OCI-LY7 (cell line): ENCODE measurements at regions not wholly inside any gene's neighbourhood (a gene's known extent, or its start where the extent isn't known, plus 50 kb on each side); places are given as distances from the start of the nearest gene placed in this dataset.

Experiments used
- BruUV-seq: library from RNA; stranded (reverse); fragments of 400-500 nt; replicated peaks from 2 replicates; lab custom pipeline; 2021; lab: Mats Ljungman, UMichigan
- CTCF ChIA-PET: fragments of 300-600 bp; sonication (Branson Sonifier 250); formaldehyde crosslinking; loops from one replicate; lab custom pipeline; 2022; ENCODE audit warnings: antibody characterized with exemption; ENCODE audit not compliant: unreplicated experiment; lab: Charles Lee
- POLR2A ChIA-PET: fragments of 300-600 bp; sonication (Branson Sonifier 250); formaldehyde crosslinking; loops from one replicate; lab custom pipeline; 2022; ENCODE audit warnings: antibody characterized with exemption; lab: Charles Lee
- DNase-seq: peaks from one replicate; pipeline ENCODE4 v3.0.0-alpha.2; 2015; ENCODE audit warnings: low spot score
- H2AFZ ChIP-seq: fragments of 200-600 bp; sonication (generic), shearing (Covaris generic); 2 replicates; pipeline ENCODE4 v1.6.1; 2014; ENCODE audit warnings: mild to moderate bottlenecking, antibody characterized with exemption, low read length, moderate library complexity
- H3K27ac ChIP-seq: fragments of 200-600 bp; sonication (generic); 2 replicates; pipeline ENCODE4 v1.5.1; 2014; ENCODE audit warnings: mixed run types, low read depth, mild to moderate bottlenecking, moderate library complexity, low read length, inconsistent platforms; ENCODE audit not compliant: poor library complexity, severe bottlenecking
- H3K36me3 ChIP-seq: fragments of 200-600 bp; sonication (generic); 2 replicates; pipeline ENCODE4 v1.6.1; 2014; ENCODE audit warnings: mild to moderate bottlenecking, antibody characterized with exemption, low read length, moderate library complexity, mixed read lengths; ENCODE audit not compliant: insufficient read depth
- H3K4me1 ChIP-seq: fragments of 200-600 bp; sonication (generic); 2 replicates; pipeline ENCODE4 v1.5.1; 2014; ENCODE audit warnings: mild to moderate bottlenecking, low read length; ENCODE audit not compliant: insufficient read depth, poor library complexity, severe bottlenecking
- H3K4me2 ChIP-seq: fragments of 200-600 bp; sonication (generic); 2 replicates; pipeline ENCODE4 v1.6.1; 2014; ENCODE audit warnings: mild to moderate bottlenecking, low read length
- H3K4me3 ChIP-seq: fragments of 200-600 bp; sonication (generic); 2 replicates; pipeline ENCODE4 v1.5.1; 2014; ENCODE audit warnings: mild to moderate bottlenecking, low read depth, low read length; ENCODE audit not compliant: poor library complexity, severe bottlenecking
- H3K79me2 ChIP-seq: fragments of 200-600 bp; sonication (generic); 2 replicates; pipeline ENCODE4 v1.6.1; 2016; ENCODE audit warnings: low read depth, mild to moderate bottlenecking, low read length, moderate library complexity, mixed read lengths; ENCODE audit not compliant: insufficient read depth
- H3K9me2 ChIP-seq: fragments of 200-600 bp; sonication (generic); 2 replicates; pipeline ENCODE4 v1.6.1; 2016; ENCODE audit warnings: mild to moderate bottlenecking, low read length, mixed read lengths; ENCODE audit not compliant: insufficient read depth
- H3K9me3 ChIP-seq: fragments of 200-600 bp; sonication (generic); 2 replicates; pipeline ENCODE4 v1.6.1; 2014; ENCODE audit warnings: mild to moderate bottlenecking, mixed run types, low read length, mixed read lengths
- H4K20me1 ChIP-seq: fragments of 200-600 bp; sonication (generic); 2 replicates; pipeline ENCODE4 v1.6.1; 2014; ENCODE audit warnings: mild to moderate bottlenecking, antibody characterized with exemption, low read length, moderate library complexity, mixed read lengths; ENCODE audit not compliant: insufficient read depth
- CTCF ChIP-seq: fragments of 200-600 bp; sonication (generic); conservative IDR thresholded peaks from 2 replicates; pipeline ENCODE4 v1.5.1; 2014; ENCODE audit warnings: mild to moderate bottlenecking, antibody characterized with exemption, low read length, moderate library complexity, mixed read lengths
- EZH2phosphoT487 ChIP-seq: fragments of 200-600 bp; sonication (generic); IDR thresholded peaks from 2 replicates; pipeline ENCODE4 v1.6.1; 2018; ENCODE audit warnings: low read depth, borderline replicate concordance, mild to moderate bottlenecking, mixed run types, antibody characterized with exemption, low read length, moderate library complexity, mixed read lengths
- intact Hi-C: fragments of 100-400 bp; cut with micrococcal nuclease; formaldehyde crosslinking; loops from one replicate; pipeline ENCODE4 v1.10.0; 2022; ENCODE audit not compliant: unreplicated experiment

GRCh38 chr6:8736156-8736895 lies 301.0 kb upstream of the SLC35B3 start:
- DNase-seq: no peak
- H3K4me3 ChIP-seq: no peak overlapping the region
- POLR2A ChIA-PET: no interaction called here
- no TSS peak for BruUV-seq
- no peak overlapping the region for H3K4me2 ChIP-seq
- no peaks in the 10 kb centered on the region for H3K9me3 ChIP-seq
- TF ChIP-seq EZH2phosphoT487 (no peak), CTCF (no peak)
- H3K9me2 ChIP-seq: no peaks in the 10 kb centered on the region
- H2AFZ ChIP-seq: no peak overlapping the region
- no peak overlapping the region for H3K27ac ChIP-seq
- intact Hi-C loops: no loop called here
- no peaks in the 10 kb centered on the region for H3K4me1 ChIP-seq
- CTCF ChIA-PET: no interaction called here
- no peaks in the 10 kb centered on the region for H3K79me2 ChIP-seq
- H3K36me3 ChIP-seq: no peaks in the 10 kb centered on the region
- H4K20me1 ChIP-seq: no peaks in the 10 kb centered on the region

GRCh38 chr6:8733879-8734278 lies 298.5 kb upstream of the SLC35B3 start:
- intact Hi-C loops: no loop called here
- H4K20me1 ChIP-seq: no peaks in the 10 kb centered on the region
- no peak overlapping the region for H2AFZ ChIP-seq
- CTCF ChIA-PET: interaction anchor here (0.6 kb wide), 1 partner anchor 10 kb away, joined by 3 read pairs; no protein-coding TSS in a partner anchor
- no peak overlapping the region for H3K4me2 ChIP-seq
- POLR2A ChIA-PET: no interaction called here
- no peaks in the 10 kb centered on the region for H3K79me2 ChIP-seq
- no peak for DNase-seq
- no peaks in the 10 kb centered on the region for H3K9me3 ChIP-seq
- BruUV-seq: no TSS peak
- no peak overlapping the region for H3K4me3 ChIP-seq
- TF ChIP-seq CTCF: no peak
- TF ChIP-seq EZH2phosphoT487: no peak
- no peaks in the 10 kb centered on the region for H3K4me1 ChIP-seq
- no peaks in the 10 kb centered on the region for H3K36me3 ChIP-seq
- no peak overlapping the region for H3K27ac ChIP-seq
- H3K9me2 ChIP-seq: no peaks in the 10 kb centered on the region

- H3K4me3 ChIP-seq: no peak overlapping the region
- DNase-seq: no peak
- no peak overlapping the region for H3K4me2 ChIP-seq
- intact Hi-C loops: no loop called here
- no peak overlapping the region for H3K27ac ChIP-seq
- BruUV-seq: no TSS peak
- no peaks in the 10 kb centered on the region for H4K20me1 ChIP-seq
- no peak overlapping the region for H2AFZ ChIP-seq
- H3K9me2 ChIP-seq: no peaks in the 10 kb centered on the region
- H3K36me3 ChIP-seq: no peaks in the 10 kb centered on the region
- no peaks in the 10 kb centered on the region for H3K4me1 ChIP-seq
- no peaks in the 10 kb centered on the region for H3K79me2 ChIP-seq
- no peak for TF ChIP-seq CTCF
- no peak for TF ChIP-seq EZH2phosphoT487
- ChIA-PET POLR2A (no interaction called here), CTCF (no interaction called here)
- H3K9me3 ChIP-seq: no peaks in the 10 kb centered on the region
Observed at GRCh38 chr6:8731874-8732273, 296.5 kb upstream of the SLC35B3 start.
